ENCODE measurements at regions not wholly inside any gene's neighbourhood (a gene's known extent, or its start where the extent isn't known, plus 50 kb on each side); places are given as distances from the start of the nearest gene placed in this dataset.
"Not testable (repeated sequence)": the region's sequence is repeated elsewhere in the genome, so short reads cannot be mapped to it uniquely, and the experiment has no call there.

DNA sequence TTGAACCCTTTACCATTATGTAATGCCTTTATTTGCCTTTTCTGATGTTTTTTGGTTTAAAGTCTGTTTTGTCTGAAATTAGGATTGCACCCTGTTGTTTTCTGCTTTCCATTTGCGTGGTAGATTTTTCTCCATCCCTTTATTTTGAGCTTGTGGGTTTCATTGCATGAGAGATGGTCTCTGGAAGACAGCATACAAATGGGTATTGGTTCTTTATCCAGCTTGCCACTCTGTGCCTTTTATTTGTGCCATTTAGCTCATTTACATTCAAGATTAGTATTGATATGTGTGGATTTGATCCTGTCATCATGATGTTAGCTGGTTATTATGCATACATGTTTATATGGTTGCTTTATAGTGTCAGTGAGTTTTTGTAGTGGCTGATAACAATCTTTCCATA, 318.7 kb upstream of the PPP2R3A start:
- DNase-seq, result no peak

DNA sequence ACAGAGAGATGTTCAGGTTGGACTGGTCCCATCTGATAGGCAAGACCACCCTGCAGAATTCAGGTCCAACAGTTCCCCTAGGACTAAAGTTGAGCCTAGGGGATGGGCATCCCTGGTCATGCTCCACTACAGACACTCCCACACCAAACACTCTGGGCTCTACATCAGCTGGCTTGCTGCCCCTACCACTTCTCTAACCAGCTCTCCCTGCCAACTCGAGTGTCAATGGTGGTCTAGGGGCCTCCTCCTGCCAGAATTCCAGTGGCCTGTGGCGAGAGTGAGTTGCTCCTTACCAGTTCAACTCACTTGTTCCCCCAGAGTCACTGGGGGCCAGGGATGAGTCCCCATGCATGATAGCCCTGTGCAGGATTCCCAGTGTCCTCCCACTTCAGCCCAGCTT, 316.2 kb upstream of the PPP2R3A start:
- DNase-seq, result no peak

DNA sequence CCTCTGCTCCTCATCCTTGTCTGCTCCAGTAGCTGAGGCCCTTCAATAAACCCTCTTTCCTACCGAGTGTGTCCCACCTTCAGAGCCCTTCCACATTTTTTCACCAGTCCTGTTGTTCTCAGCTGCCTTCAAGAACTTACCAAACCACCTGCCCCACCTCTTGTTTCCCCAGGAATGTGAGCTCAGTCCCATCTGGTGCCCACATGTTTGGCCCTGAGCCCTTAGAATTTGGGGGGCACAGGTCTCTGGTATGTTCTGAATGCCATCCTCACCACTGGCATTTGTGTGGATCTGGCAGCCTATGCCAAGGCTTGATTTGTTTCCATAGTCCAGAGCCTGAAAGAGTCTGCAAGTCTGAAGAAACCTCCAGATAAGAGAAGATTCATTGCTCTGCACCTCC, 315.2 kb upstream of the PPP2R3A start:
- no peak for DNase-seq

DNA sequence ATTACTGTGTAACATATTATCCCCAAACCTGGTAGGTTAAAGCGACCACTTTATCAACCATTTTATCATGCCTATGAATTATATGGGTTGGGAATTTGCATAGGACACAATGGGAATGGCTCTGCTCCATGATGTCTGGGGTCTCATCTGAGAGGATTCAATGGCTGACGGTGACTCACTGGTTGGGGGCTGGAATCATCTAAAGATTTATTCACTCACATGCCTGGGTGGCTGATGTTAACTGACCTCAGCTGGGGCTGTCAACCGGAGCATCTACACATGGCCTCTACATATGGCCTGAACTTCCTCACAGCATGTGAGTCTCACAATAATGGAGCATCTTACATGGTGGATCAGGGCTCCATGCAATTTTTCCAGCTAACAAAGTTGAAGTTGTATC, 313.1 kb upstream of the PPP2R3A start:
- DNase-seq, result no peak

DNA sequence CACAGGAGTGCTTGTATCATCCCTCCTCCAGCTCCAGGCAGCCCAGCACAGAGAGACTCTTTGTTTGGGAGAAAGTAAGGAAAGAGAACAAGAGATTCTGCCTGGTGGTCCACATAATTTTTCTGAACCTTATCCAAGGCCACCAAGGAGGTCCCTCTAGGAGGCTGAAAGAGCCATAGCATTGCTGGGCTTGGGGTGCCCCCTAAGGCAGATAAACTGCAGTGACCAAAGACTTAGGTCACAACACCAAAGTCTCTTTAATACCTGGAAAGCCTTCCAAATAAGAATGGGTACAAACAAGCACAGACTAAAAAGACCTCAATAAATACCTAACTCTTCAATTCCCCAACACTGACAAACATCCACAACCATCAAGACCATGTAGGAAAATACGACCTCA, 310.2 kb upstream of the PPP2R3A start:
- no peak for DNase-seq

DNA sequence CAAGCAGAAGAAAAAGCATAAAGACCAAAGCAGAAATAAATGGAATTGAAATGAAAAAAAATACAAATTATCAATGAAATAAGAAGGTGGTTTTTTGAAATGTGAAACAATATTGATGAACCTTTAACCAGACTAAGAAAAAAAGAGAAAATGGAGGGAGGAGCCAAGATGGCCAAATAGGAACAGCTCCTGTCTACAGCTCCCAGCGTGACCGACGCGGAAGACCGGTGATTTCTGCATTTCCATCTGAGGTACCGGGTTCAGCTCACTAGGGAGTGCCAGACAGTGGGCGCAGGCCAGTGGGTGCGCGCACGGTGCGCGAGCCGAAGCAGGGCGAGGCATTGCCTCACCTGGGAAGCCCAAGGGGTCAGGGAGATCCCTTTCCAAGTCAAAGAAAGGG, 307.1 kb upstream of the PPP2R3A start:
- not testable (repeated sequence) for DNase-seq

DNA sequence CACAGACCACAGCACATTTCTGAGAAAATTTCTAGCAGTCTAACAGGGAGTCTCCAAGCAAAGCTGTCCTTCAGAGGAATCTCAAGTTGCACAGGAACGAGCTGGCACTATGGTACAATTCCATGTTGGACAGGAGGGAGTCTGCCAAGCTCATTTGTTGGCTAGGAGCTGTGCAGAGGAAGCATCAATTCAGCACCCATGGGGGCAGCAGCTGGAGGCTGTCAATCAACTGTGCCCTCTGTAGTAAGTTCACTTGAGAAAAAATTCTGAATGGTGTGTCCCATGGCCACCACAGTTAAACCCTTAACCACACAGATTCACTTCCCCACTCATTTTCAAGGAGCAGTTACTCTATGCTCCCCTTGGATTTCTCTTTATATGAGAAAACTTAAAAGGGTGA, 298.5 kb upstream of the PPP2R3A start:
- no peak for DNase-seq

DNA sequence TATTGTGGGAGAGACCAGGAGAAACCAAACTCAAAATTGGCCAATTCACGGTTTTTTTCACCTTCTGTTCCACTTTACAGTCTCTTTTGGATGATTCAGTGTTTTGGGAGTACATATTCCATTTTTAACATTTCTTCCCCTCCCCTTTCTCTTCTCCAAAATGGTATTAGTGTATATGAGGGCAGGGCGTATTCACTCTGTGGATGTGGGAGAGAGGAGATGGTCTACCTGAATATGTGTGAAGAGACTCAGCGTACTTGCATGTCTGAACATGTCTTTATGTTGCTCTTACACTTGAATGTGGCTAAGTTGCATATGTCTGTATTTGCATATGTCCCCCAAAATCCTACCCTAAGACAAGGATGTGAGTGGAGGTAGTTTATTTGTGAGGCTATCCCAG, 291.0 kb upstream of the PPP2R3A start:
- no peak for DNase-seq

DNA sequence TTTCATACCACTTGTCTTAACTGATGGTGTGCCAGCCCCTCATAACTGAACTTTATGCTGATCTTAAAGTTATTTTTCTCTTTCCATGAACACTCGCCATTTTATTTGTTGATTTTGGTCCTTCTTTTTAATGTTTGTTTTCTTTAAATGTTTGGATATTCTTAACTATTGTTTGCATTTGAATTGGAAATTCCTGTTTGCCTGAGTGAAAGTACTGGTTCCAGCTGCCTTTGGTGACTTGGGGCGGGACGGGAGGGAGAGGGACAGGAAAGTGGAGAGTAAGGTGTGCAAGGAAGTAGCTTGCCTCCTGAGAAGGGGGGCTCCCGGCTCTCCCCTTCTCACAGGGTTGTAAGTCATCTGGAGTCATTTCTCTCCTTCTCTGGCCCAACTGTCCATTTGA, 287.1 kb upstream of the PPP2R3A start:
- no peak for DNase-seq

DNA sequence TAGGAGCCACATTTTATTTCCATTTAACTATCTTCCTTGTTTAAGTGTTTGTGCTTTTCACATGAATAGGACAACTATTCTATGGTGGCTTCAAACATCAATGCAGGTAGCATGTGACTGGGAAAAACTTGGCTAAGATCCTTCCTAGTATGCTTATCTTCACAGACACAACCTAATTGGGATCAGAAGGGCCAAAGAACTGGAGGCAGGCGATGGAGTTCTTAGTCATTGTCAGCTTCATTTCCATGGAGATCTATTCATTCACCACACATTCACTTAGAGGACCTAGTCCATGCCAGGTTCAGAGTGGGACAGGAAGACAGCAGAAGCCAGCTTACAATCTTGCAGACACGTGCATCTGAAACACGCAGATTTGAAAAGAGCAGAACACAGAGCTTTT, 277.5 kb upstream of the PPP2R3A start:
- no peak for DNase-seq

DNA sequence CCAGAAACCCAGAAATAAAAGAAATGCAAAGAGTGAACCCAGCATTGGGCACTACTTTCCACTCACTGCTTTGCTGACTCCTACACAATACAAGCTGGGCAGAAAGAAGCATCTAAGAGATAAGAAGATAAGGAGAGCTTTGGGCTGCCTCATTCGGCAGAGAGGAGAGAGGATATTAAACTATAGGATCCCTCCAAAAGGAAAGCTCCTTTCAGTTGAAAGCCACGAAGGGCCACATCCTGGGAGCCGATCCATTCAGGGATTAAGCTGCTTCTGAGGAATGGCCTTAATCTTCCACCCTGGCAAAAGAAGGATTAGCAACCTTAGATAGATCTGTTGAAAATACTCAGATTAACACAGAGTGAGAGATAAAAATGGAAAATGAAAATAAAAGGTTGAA, 274.9 kb upstream of the PPP2R3A start:
- DNase-seq, result no peak

DNA sequence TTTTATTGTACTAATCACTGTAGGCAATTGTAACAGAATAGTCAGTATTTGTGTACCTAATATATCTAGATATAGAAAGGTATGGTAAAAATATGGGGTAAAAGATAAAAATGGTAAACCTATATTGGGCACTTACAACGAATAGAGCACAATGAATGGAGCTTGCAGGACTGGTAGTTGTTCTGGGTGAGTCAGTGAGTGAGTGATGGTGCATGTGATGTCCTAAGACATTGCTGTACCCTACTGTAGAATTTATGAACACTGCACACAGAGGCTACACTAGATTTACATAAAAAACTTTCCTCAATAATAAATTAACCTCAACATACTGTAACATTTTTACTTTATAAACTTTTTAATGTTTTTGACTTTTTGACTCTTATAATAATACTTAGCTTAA, 274.3 kb upstream of the PPP2R3A start:
- no peak for DNase-seq

DNA sequence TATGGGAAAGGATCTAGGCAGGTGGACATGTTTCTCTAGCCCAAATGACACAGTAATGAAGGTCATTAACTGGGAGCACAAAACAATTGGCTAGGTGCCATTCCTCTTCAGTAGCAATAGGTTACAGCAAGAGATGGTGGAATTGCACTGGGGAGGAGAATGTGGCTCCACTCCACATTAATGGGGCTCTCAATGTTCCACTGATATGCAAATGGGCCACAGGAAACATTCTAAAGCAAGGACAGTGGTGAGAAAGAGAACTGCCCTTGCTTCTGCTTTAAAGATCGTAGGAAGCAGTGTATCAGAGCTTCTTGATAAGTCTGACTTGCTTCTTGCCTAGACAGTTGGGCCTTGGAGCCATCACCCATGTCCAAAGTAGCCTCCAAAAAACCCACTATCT, 271.4 kb upstream of the PPP2R3A start:
- DNase-seq, result no peak

DNA sequence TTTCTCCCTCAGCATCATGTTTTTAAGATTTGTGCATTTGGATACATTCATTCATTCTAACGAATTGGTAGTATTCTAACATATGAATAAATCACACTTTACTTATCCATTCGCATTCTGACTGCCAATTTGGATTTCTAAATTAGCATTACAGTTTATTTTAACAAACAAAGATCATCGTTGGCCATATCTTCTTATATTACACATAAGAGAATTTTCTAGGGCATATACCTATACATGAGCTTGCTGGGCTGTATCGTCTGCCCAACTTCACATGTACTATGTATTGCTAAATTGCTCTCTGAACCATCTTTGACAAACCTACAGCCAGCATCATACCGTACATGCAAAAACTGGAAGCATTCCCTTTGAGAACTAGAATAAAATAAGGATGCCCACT, 265.8 kb upstream of the PPP2R3A start:
- DNase-seq, result no peak

DNA sequence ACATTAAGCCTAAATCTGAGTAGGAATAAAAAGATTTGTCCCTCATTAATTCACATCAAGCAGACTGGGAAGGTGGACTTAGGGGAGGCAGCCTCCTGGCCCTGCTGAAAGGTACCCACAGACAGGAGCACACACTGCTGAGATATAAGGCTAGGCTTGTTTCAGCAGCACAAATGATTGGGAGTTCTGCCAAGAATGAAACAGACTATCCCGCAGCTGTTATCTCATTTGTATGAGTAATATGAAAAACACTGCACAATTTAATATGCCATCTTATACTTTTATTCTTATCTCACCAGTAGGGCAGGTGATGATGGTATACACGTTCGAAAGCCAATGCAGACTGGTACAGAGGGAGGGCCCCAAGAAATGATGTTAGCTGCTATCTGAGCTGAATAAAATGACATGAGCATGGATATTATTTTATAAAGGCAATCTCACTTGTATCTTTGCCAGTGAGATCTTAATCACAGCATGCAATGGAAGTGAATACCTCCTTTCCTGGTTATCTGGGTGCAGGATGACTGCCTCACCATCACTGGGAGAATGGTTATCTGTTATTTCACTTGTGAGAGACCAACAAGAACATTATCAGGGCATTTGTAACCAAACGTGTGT, 258.7 kb upstream of the PPP2R3A start:
- no peak for DNase-seq

DNA sequence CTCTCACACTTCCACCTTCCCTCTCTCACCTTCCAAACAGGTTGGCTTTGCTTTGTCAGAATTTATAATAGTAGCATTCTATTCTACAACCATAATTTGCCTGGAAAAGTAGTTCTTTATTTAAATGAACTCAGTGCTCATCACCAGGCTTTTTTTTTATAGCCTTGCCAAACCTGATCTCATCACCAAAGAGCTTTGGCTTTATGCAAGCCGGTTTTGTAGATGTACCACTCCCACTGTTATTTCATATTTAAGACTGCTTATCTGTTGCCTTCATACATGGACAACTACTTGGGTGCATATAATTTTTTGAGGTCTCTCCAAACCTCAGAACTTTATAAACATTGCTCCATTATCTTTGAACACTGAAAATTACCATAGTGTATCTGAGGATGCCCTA, 246.1 kb upstream of the PPP2R3A start:
- DNase-seq, result no peak

DNA sequence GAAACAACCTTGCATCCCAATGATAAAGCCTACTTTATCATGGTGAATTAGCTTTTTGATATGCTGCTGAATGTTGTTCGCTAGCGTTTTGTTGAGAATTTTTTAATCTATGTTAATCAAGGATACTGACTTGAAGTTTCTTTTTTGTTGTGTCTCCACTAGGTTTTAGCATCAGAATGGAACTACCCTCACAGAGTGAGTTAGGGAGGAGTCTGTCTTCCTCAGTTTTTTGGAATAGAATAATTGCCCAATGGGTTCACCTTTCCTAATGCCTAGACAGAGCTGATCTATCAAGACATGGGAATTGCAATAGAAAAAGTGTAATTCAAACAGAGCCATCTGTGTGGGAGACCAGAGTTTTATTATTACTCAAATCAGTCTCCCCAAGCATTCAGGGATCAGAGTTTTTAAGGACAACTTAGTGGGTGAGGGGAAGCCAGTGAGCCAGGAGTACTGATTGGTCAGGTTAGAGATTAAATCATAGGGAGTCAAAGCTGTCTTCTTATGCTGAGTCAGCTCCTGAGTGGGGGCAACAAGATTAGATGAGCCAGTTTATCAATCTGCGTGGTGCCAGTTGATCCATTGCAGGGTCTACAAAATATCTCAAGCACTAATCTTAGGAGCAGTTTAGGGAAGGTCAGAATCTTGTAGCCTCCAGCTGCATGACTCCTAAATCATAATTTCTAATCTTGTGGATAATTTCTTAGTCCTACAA, 237.4 kb upstream of the PPP2R3A start:
- DNase-seq, result no peak

DNA sequence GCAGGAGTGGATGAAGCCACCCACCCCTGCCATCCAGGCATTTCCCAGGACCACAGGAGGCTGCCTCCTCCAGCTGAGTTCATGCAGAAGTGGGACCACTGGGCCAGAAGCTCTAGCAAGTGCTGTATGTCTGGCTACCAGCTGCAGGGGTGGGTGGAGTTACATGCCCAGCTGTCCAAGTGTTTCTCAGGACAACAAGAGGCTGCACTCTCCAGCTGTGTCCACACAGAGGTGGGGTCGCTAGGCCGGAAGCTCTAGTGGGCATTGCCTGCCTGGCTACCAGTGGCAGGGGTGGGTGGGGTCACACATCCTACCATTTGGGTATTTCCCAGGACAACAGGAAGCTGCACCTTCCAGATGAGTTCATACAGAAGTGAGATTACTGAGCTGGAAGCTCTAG, 234.0 kb upstream of the PPP2R3A start:
- DNase-seq, result no peak

DNA sequence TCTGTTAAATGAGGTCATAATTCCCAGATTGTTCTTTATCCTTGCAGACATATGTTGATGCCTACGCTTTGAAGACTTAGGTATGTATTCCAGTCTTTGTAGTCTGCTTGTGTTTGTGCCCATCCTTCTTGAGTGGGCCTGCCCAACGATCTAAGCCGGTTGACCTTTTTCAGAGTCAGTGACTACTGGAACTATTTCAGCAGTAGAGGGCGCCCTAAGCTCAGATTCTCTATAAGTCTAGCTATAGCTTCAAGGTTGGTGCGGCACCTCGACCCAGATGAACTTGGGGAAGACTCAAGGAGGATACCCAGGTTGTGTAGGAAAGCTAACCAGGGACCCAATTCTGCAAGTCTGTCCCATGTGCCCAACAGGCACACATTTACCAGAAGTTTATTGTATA, 228.8 kb upstream of the PPP2R3A start:
- DNase-seq, result peak; percentile 32

DNA sequence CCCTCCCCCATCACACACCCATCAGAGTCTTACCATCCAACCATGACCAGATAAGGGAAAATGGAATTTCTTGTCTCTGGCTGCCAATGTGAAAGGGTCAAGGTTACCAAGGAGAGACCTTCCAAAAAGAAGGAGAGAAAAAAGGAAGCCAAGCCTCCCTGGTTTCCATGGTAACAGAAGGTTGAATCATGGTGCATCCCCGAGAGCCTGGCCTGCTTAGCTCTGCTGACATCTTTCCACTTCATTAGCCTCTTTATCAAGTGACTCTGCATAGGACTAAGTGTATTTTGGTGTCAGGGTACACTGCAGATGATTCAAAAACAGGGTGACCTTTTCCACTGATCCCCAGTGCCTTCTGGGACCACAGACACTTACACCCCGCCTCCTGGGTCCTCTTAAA, 225.7 kb upstream of the PPP2R3A start:
- DNase-seq, result no peak

DNA sequence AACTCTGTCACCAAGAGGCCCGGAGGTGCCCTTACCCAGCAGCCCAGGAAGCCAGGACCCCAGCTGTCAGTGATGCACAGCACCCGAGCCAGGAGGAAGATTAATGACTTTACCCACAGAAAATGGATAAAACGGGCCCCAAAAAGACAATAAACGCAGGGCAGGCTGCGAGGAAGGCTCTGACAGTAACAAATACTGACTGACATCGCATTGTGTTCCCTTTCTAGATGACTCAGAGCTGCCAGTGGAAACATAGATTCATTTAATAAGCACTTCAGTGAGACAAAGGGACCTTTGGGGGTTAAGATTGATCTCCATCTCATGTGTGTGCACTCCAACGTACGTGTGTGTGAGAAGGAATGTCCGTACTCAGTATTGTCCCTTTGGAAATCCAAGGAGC, 225.3 kb upstream of the PPP2R3A start:
- no peak for DNase-seq

DNA sequence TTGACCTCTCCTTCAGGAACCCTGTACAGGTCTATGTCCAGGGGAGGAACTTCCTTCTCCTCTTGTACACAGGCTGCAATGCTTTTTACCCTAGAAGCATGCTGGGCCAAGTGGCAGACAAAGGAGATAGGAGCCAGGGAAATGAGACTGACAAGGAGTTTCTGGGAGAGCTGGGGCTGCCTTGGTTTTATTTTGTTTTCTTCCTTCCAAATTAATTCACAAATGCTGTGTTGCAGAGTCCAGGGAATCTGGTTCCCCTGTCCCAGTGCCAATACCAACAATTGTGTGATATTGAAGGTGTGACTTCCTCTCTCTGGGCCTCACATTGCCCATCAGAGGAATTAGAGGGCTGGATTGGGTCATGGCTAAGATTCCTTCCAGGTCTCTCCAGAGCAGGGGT, 224.8 kb upstream of the PPP2R3A start:
- DNase-seq, result no peak

DNA sequence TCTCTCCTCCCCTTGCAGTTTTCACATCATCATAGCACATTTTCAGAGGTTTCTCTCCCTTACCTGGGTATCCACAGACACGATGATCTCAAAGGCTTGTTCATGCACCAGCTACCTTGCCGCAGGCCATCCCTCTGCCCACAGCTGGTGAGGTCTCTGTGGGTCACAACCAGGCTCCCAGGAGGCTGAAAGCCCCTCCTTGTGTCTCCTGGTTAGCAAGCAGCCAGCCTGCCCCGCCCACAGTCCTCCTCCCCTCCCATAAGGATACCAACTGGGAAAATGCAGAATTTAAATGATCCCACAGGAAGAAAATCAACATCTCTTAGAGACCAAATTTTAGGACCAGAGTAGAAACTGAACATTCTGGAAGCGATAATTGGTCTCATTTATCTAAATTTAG, 213.5 kb upstream of the PPP2R3A start:
- no peak for DNase-seq

DNA sequence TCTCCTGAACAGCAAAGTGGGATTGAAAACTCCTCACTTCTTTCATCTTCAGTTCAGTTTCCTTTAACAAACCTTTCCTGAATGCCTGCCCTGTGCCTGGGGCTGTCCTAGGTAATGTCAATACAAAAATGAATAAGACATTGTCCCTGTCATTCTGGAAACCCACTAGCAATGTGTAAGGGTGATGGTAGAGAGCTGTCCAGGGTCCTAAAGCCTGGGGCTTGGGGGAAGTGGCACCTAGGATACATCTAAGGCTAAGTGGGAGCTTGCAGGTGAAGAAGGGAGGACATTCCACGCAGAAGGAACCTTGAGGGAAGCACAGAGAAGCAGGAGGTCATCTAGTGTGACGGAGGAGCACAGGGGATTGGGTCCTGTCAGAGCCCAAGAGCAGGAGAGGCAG, 212.7 kb upstream of the PPP2R3A start:
- DNase-seq, result no peak

DNA sequence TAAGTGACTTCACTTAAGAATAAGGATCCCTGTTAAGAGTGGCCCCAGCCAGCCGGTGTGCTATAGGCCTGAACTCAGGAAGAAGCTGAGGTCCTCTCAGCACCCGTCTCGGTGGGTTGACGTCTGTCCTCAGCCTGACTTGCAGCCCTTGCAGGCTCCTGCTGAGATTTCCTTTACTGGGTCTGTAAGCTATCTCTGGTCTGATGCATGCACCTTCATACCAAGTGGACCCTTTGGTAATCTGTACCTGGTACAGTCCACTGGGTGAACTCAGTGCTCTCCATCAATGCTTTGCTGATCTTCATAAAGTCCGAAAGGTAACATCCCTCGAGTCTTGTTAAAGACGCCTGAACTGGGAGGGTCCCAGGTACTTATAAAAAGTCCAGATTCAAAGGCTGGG, 212.0 kb upstream of the PPP2R3A start:
- DNase-seq, result no peak
